ENCODE measurements at regions not wholly inside any gene's neighbourhood (a gene's known extent, or its start where the extent isn't known, plus 50 kb on each side); places are given as distances from the start of the nearest gene placed in this dataset.

GRCh38 chr1:94667818-94668217, 126.3 kb upstream of the F3 start (continued):
- TF ChIP-seq MAX (IDR thresholded peaks at IDR 0.05) = no peak

GRCh38 chr1:94666797-94667196, 125.2 kb upstream of the F3 start:
- Histone ChIP-seq H3K27ac (ENCODE audit: low read depth in 1 of 2, low read length in 2 of 2) (no peak overlapping the region), H3K9ac (ENCODE audit: low read depth in 1 of 2, low read length in 2 of 2) (no peak overlapping the region), H3K4me1 (ENCODE audit: control insufficient read depth in 4 of 4, insufficient read depth in 4 of 4, low read length in 3 of 4) (no peaks in the 10 kb centered on the region), H3K27me3 (ENCODE audit: control insufficient read depth in 4 of 4, insufficient read depth in 4 of 4, low read length in 3 of 4) (no peaks in the 10 kb centered on the region), H3K9me3 (ENCODE audit: control insufficient read depth in 4 of 4, low read length in 3 of 4) (no peaks in the 10 kb centered on the region), H3K36me3 (ENCODE audit: control insufficient read depth in 4 of 4, insufficient read depth in 3 of 4, low read depth in 1 of 4, low read length in 3 of 4) (no peaks in the 10 kb centered on the region), H3K4me3 (ENCODE audit: low read depth in 1 of 3, low read length in 3 of 3) (no peak overlapping the region)
- DNase-seq (ENCODE audit: low spot score) = no peak
- 90% methylated on average over 1 of the region's 1 CpG for WGBS
- TF ChIP-seq TAF1 (conservative IDR thresholded peaks at IDR 0.05) = no peak
- TF ChIP-seq RAD21 (IDR thresholded peaks at IDR 0.05) = no peak
- no peak for TF ChIP-seq REST (IDR thresholded peaks at IDR 0.05)
- no peak for TF ChIP-seq HNF4A (conservative IDR thresholded peaks at IDR 0.05)
- TF ChIP-seq FOXA2 (IDR thresholded peaks at IDR 0.05) = no peak
- TF ChIP-seq GABPA (IDR thresholded peaks at IDR 0.05 in 1 of 2, conservative IDR thresholded peaks at IDR 0.05 in 1 of 2) = no peak
- no peak for TF ChIP-seq YY1 (IDR thresholded peaks at IDR 0.05)
- no peak for TF ChIP-seq HNF4G (IDR thresholded peaks at IDR 0.05)

GRCh38 chr1:94661431-94661932, 119.9 kb upstream of the F3 start:
- Histone ChIP-seq H3K4me3 (ENCODE audit: low read depth in 1 of 3, low read length in 3 of 3) (no peak overlapping the region), H3K4me1 (ENCODE audit: control insufficient read depth in 4 of 4, insufficient read depth in 4 of 4, low read length in 3 of 4) (peaks cover 0 to 3% (median 0%) of the 10 kb centered on the region in 4 donors), H3K9ac (ENCODE audit: low read depth in 1 of 2, low read length in 2 of 2) (no peak overlapping the region), H3K27ac (ENCODE audit: low read depth in 1 of 2, low read length in 2 of 2) (no peak overlapping the region), H3K27me3 (ENCODE audit: control insufficient read depth in 4 of 4, insufficient read depth in 4 of 4, low read length in 3 of 4) (no peaks in the 10 kb centered on the region), H3K9me3 (ENCODE audit: control insufficient read depth in 4 of 4, low read length in 3 of 4) (no peaks in the 10 kb centered on the region), H3K36me3 (ENCODE audit: control insufficient read depth in 4 of 4, insufficient read depth in 3 of 4, low read depth in 1 of 4, low read length in 3 of 4) (no peaks in the 10 kb centered on the region)
- WGBS = 80% methylated on average over 2 of the region's 2 CpGs
- TF ChIP-seq NR2F2 (IDR thresholded peaks at IDR 0.05) = no peak
- TF ChIP-seq HNF4A (conservative IDR thresholded peaks at IDR 0.05) = no peak
- TF ChIP-seq SP1 (IDR thresholded peaks at IDR 0.05) = no peak
- TF ChIP-seq HNF4G (IDR thresholded peaks at IDR 0.05) = no peak
- TF ChIP-seq REST (IDR thresholded peaks at IDR 0.05) = no peak
- TF ChIP-seq EGR1 (IDR thresholded peaks at IDR 0.05; ENCODE audit: low read depth in 2 of 2) = no peak
- TF ChIP-seq FOXA1 (IDR thresholded peaks at IDR 0.05) = no peak
- no peak for TF ChIP-seq FOXA2 (IDR thresholded peaks at IDR 0.05)
- TF ChIP-seq MAX (IDR thresholded peaks at IDR 0.05) = no peak
- TF ChIP-seq, protein P1, sequence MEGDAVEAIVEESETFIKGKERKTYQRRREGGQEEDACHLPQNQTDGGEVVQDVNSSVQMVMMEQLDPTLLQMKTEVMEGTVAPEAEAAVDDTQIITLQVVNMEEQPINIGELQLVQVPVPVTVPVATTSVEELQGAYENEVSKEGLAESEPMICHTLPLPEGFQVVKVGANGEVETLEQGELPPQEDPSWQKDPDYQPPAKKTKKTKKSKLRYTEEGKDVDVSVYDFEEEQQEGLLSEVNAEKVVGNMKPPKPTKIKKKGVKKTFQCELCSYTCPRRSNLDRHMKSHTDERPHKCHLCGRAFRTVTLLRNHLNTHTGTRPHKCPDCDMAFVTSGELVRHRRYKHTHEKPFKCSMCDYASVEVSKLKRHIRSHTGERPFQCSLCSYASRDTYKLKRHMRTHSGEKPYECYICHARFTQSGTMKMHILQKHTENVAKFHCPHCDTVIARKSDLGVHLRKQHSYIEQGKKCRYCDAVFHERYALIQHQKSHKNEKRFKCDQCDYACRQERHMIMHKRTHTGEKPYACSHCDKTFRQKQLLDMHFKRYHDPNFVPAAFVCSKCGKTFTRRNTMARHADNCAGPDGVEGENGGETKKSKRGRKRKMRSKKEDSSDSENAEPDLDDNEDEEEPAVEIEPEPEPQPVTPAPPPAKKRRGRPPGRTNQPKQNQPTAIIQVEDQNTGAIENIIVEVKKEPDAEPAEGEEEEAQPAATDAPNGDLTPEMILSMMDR (IDR thresholded peaks at IDR 0.05; ENCODE audit: low read depth, low read length, missing input control) = no peak
- TF ChIP-seq YY1 (IDR thresholded peaks at IDR 0.05) = no peak
- TF ChIP-seq TAF1 (conservative IDR thresholded peaks at IDR 0.05) = no peak
- TF ChIP-seq GABPA (IDR thresholded peaks at IDR 0.05 in 1 of 2, conservative IDR thresholded peaks at IDR 0.05 in 1 of 2) = no peak
- TF ChIP-seq RAD21 (IDR thresholded peaks at IDR 0.05) = no peak
- TF ChIP-seq, protein P2, sequence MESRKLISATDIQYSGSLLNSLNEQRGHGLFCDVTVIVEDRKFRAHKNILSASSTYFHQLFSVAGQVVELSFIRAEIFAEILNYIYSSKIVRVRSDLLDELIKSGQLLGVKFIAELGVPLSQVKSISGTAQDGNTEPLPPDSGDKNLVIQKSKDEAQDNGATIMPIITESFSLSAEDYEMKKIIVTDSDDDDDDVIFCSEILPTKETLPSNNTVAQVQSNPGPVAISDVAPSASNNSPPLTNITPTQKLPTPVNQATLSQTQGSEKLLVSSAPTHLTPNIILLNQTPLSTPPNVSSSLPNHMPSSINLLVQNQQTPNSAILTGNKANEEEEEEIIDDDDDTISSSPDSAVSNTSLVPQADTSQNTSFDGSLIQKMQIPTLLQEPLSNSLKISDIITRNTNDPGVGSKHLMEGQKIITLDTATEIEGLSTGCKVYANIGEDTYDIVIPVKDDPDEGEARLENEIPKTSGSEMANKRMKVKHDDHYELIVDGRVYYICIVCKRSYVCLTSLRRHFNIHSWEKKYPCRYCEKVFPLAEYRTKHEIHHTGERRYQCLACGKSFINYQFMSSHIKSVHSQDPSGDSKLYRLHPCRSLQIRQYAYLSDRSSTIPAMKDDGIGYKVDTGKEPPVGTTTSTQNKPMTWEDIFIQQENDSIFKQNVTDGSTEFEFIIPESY (IDR thresholded peaks at IDR 0.05) = no peak
- TF ChIP-seq JUND (IDR thresholded peaks at IDR 0.05) = no peak
- TF ChIP-seq RXRA (IDR thresholded peaks at IDR 0.05) = no peak
- no peak for TF ChIP-seq ATF3 (IDR thresholded peaks at IDR 0.05)
- DNase-seq (ENCODE audit: low spot score) = no peak

Data from liver (tissue), 8 donors.